ENCODE measurements at regions not wholly inside any gene's neighbourhood (a gene's known extent, or its start where the extent isn't known, plus 50 kb on each side); places are given as distances from the start of the nearest gene placed in this dataset.

GRCh38 chr12:111031916-111032590, 111.7 kb upstream of the MYL2 start:
- DNase-seq (ENCODE audit: extremely low read depth in 1 of 2, low read depth in 1 of 2), result no peak

GRCh38 chr12:111030800-111031199, 110.4 kb upstream of the MYL2 start:
- DNase-seq (ENCODE audit: extremely low read depth in 1 of 2, low read depth in 1 of 2), result no peak

GRCh38 chr12:111029732-111030131, 109.4 kb upstream of the MYL2 start:
- DNase-seq (ENCODE audit: extremely low read depth in 1 of 2, low read depth in 1 of 2), result no peak

- DNase-seq (ENCODE audit: extremely low read depth in 1 of 2, low read depth in 1 of 2), result no peak
Measured at GRCh38 chr12:111029305-111029704, 108.9 kb upstream of the MYL2 start.

GRCh38 chr12:111028830-111029229, 108.5 kb upstream of the MYL2 start:
- DNase-seq (ENCODE audit: extremely low read depth in 1 of 2, low read depth in 1 of 2), result no peak

- no peak for DNase-seq (ENCODE audit: extremely low read depth in 1 of 2, low read depth in 1 of 2)
Measured at GRCh38 chr12:111027431-111027830, 107.1 kb upstream of the MYL2 start.

- DNase-seq (ENCODE audit: extremely low read depth in 1 of 2, low read depth in 1 of 2), result no peak
Measured at GRCh38 chr12:111025792-111026430, 105.5 kb upstream of the MYL2 start.

GRCh38 chr12:111025301-111025700, 104.9 kb upstream of the MYL2 start:
- DNase-seq (ENCODE audit: extremely low read depth in 1 of 2, low read depth in 1 of 2), result no peak

- peak in 1 of 2 donors; percentile 19 for DNase-seq (ENCODE audit: extremely low read depth in 1 of 2, low read depth in 1 of 2)
Measured at GRCh38 chr12:111024205-111024801, 103.9 kb upstream of the MYL2 start.

- DNase-seq (ENCODE audit: extremely low read depth in 1 of 2, low read depth in 1 of 2), result no peak
Measured at GRCh38 chr12:111022386-111022785, 102.0 kb upstream of the MYL2 start.

GRCh38 chr12:111014547-111014946, 94.2 kb upstream of the MYL2 start:
- no peak for DNase-seq (ENCODE audit: extremely low read depth in 1 of 2, low read depth in 1 of 2)

- DNase-seq (ENCODE audit: extremely low read depth in 1 of 2, low read depth in 1 of 2), result no peak
Measured at GRCh38 chr12:111012918-111013317, 92.5 kb upstream of the MYL2 start.

- DNase-seq (ENCODE audit: extremely low read depth in 1 of 2, low read depth in 1 of 2), result no peak
Measured at GRCh38 chr12:111011999-111012600, 91.7 kb upstream of the MYL2 start.

- DNase-seq (ENCODE audit: extremely low read depth in 1 of 2, low read depth in 1 of 2), result no peak
Measured at GRCh38 chr12:111010916-111011657, 90.7 kb upstream of the MYL2 start.

- no peak for DNase-seq (ENCODE audit: extremely low read depth in 1 of 2, low read depth in 1 of 2)
Measured at GRCh38 chr12:111010061-111010460, 89.7 kb upstream of the MYL2 start.

- no peak for DNase-seq (ENCODE audit: extremely low read depth in 1 of 2, low read depth in 1 of 2)
Measured at GRCh38 chr12:111006621-111007020, 86.2 kb upstream of the MYL2 start.

- no peak for DNase-seq (ENCODE audit: extremely low read depth in 1 of 2, low read depth in 1 of 2)
Measured at GRCh38 chr12:110998971-110999370, 78.6 kb upstream of the MYL2 start.

- no peak for DNase-seq (ENCODE audit: extremely low read depth in 1 of 2, low read depth in 1 of 2)
Measured at GRCh38 chr12:110998165-110998564, 77.8 kb upstream of the MYL2 start.

- no peak for DNase-seq (ENCODE audit: extremely low read depth in 1 of 2, low read depth in 1 of 2)
Measured at GRCh38 chr12:110996415-110996814, 76.0 kb upstream of the MYL2 start.

- DNase-seq (ENCODE audit: extremely low read depth in 1 of 2, low read depth in 1 of 2), result no peak
Measured at GRCh38 chr12:110995615-110996014, 75.2 kb upstream of the MYL2 start.

GRCh38 chr12:110995016-110995415, 74.6 kb upstream of the MYL2 start:
- no peak for DNase-seq (ENCODE audit: extremely low read depth in 1 of 2, low read depth in 1 of 2)

All from stimulated activated CD8-positive, alpha-beta memory T cell treated with anti-CD3 and anti-CD28 coated beads, Interleukin-7, amount 100 ng/mL, for 48 hours (primary cell).